Retinal pigment epithelial cell (primary cell): ENCODE measurements at regions not wholly inside any gene's neighbourhood (a gene's known extent, or its start where the extent isn't known, plus 50 kb on each side); places are given as distances from the start of the nearest gene placed in this dataset.

ENCODE experiments used
- DNase-seq: peaks from one replicate; pipeline ENCODE4 v3.0.0-alpha.2; 2010; ENCODE audit warnings: low read depth
- H3K4me3 ChIP-seq: 2 replicates; pipeline ENCODE4 v1.5.1; 2011; ENCODE audit warnings: mild to moderate bottlenecking, low read length, control low read depth, moderate library complexity
- TF ChIP-seq, protein P1 (sequence below): conservative IDR thresholded peaks from 2 replicates; pipeline ENCODE4 v1.5.1; 2011; ENCODE audit warnings: low read depth, low read length, control low read depth, inconsistent platforms

DNA sequence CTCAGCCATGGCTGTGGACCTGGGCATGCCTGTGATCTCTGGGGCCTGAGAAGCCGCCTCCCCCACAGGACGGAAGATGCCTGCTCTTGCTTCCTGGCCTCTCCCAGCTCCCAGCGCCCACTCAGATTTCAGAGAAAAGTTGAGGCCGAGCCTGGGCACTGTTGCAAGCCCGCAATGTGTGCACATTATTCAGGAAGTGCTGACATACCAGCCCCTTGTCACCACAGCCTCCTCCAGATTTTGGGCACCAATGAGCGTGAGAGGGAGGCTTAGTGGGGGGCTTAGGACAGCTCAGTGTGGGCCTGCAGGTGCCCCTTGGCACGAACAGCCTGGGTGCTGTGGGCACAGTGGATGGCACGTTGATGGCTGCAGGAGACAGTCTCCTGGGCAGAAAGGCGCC lies 1400.9 kb upstream of the ALCAM start:
- no peak overlapping the region for H3K4me3 ChIP-seq
- TF ChIP-seq, protein P1, sequence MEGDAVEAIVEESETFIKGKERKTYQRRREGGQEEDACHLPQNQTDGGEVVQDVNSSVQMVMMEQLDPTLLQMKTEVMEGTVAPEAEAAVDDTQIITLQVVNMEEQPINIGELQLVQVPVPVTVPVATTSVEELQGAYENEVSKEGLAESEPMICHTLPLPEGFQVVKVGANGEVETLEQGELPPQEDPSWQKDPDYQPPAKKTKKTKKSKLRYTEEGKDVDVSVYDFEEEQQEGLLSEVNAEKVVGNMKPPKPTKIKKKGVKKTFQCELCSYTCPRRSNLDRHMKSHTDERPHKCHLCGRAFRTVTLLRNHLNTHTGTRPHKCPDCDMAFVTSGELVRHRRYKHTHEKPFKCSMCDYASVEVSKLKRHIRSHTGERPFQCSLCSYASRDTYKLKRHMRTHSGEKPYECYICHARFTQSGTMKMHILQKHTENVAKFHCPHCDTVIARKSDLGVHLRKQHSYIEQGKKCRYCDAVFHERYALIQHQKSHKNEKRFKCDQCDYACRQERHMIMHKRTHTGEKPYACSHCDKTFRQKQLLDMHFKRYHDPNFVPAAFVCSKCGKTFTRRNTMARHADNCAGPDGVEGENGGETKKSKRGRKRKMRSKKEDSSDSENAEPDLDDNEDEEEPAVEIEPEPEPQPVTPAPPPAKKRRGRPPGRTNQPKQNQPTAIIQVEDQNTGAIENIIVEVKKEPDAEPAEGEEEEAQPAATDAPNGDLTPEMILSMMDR: no peak
- DNase-seq: no peak

GRCh38 chr3:103966749-103967148 lies 1400.0 kb upstream of the ALCAM start:
- TF ChIP-seq, protein P1: no peak
- DNase-seq: no peak
- no peak overlapping the region for H3K4me3 ChIP-seq

- no peak overlapping the region for H3K4me3 ChIP-seq
- TF ChIP-seq, protein P1: no peak
These were observed 1398.6 kb upstream of the ALCAM start for GRCh38 chr3:103968131-103968530.

GRCh38 chr3:103968751-103969150 lies 1398.0 kb upstream of the ALCAM start:
- DNase-seq: no peak
- TF ChIP-seq, protein P1: no peak
- no peak overlapping the region for H3K4me3 ChIP-seq

More at GRCh38 chr3:103968131-103968530, 1398.6 kb upstream of the ALCAM start:
- no peak for DNase-seq

- DNase-seq: no peak
- TF ChIP-seq, protein P1: no peak
- H3K4me3 ChIP-seq: no peak overlapping the region
These were observed 1389.8 kb upstream of the ALCAM start for GRCh38 chr3:103976931-103977339.

- H3K4me3 ChIP-seq: no peak overlapping the region
- TF ChIP-seq, protein P1: no peak
- peak; percentile 5 for DNase-seq
These were observed 1389.3 kb upstream of the ALCAM start for GRCh38 chr3:103977417-103977816.

DNA sequence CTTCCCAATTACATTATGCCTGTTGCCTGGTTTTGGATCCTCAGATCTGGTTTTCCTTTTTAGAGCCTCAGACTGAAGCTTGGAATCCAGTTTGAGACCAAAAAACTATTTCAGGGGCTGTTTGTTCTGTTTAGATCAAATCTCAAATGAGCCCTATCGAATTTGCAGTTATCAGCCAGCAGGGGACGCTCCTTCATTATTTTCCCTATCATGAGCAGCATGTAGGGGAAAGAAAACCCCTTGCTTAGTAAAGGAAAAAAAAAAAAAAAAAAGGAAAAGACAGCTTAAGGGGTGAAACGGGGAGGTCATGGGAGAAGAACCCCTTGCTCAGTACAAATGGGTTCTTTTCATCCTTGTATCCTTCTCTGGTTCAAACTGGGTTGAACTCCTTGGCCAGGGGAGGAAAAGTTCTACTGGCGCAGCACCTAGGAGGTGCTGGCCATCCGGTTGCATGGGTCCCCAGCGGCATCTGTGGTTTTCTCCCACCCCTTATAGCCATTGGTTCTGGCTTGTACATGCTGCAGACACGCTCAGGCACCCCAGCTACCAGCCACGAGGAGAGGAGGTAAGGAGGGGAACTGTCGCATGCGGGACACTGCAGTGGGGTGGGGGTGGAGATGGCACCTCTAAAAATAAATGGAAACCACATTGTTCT lies 1375.1 kb upstream of the ALCAM start:
- TF ChIP-seq, protein P1: peak; percentile 77
- DNase-seq: peak; percentile 1
- no peak overlapping the region for H3K4me3 ChIP-seq
